ENCODE measurements at regions not wholly inside any gene's neighbourhood (a gene's known extent, or its start where the extent isn't known, plus 50 kb on each side); places are given as distances from the start of the nearest gene placed in this dataset.

GRCh38 chr20:55882910-55883309 lies 122.4 kb downstream of the CBLN4 start:
- TF ChIP-seq, protein P1, sequence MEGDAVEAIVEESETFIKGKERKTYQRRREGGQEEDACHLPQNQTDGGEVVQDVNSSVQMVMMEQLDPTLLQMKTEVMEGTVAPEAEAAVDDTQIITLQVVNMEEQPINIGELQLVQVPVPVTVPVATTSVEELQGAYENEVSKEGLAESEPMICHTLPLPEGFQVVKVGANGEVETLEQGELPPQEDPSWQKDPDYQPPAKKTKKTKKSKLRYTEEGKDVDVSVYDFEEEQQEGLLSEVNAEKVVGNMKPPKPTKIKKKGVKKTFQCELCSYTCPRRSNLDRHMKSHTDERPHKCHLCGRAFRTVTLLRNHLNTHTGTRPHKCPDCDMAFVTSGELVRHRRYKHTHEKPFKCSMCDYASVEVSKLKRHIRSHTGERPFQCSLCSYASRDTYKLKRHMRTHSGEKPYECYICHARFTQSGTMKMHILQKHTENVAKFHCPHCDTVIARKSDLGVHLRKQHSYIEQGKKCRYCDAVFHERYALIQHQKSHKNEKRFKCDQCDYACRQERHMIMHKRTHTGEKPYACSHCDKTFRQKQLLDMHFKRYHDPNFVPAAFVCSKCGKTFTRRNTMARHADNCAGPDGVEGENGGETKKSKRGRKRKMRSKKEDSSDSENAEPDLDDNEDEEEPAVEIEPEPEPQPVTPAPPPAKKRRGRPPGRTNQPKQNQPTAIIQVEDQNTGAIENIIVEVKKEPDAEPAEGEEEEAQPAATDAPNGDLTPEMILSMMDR (IDR thresholded peaks at IDR 0.05), result no peak
- TF ChIP-seq POLR2A (IDR thresholded peaks at IDR 0.05) (no peak), EP300 (IDR thresholded peaks at IDR 0.05) (no peak)
